ENCODE measurements at regions not wholly inside any gene's neighbourhood (a gene's known extent, or its start where the extent isn't known, plus 50 kb on each side); places are given as distances from the start of the nearest gene placed in this dataset.

DNA sequence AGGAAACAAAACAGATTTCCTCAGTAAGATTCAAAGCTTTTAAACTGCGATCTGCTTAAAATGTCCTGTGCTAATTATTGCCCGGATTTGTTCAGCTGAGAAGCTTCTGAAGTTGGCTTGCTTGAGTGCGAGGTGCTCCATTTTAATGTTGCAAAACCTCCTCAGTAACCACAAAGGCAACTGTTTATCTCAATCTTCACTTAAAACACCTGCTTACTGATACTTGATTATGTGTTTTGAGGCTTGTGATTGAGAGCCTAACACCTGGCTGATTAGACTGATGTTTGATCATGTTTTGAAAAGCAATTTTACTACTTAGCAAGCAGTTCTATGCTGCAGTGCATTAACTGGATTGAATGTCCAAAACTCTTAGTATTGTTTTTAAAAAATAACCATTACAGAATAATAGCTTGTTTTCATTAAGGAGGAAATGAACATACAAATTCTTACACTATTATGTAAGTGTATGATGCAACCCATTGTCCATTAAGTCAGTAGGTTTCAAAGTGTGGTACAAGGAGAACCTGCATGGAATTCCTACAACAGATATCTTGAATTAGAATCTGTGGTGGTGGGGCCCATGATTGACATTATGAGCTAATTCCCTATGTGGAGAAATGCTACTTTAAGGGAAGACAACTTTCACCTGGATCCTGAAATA lies 96.9 kb upstream of the FAM180A start:
- Mint-ChIP-seq H3K4me3 (no peak overlapping the region), H3K27me3 (ENCODE audit: insufficient read depth) (no peaks in the 10 kb centered on the region), H3K27ac (no peak overlapping the region), H3K36me3 (ENCODE audit: low read depth) (no peaks in the 10 kb centered on the region), H3K9me3 (peaks cover 2% of the 10 kb centered on the region), H3K4me1 (peaks cover 10% of the 10 kb centered on the region)
- no peaks in the 10 kb centered on the region for H3K4me1 ChIP-seq (ENCODE audit: control insufficient read depth, insufficient read depth, low read length)
- no peak overlapping the region for H3K9ac ChIP-seq (ENCODE audit: extremely low read depth, low read length, poor library complexity, severe bottlenecking)
- no peak for DNase-seq
- WGBS, 2 experiments (ENCODE audit: insufficient coverage in 1 of 2, insufficient read length in 1 of 2): 90 to 95% methylated on average over 2 to 3 of the region's 3 CpGs
- no peaks in the 10 kb centered on the region for H3K36me3 ChIP-seq (ENCODE audit: control insufficient read depth, insufficient read depth, low read length)
- TF ChIP-seq, protein P1, sequence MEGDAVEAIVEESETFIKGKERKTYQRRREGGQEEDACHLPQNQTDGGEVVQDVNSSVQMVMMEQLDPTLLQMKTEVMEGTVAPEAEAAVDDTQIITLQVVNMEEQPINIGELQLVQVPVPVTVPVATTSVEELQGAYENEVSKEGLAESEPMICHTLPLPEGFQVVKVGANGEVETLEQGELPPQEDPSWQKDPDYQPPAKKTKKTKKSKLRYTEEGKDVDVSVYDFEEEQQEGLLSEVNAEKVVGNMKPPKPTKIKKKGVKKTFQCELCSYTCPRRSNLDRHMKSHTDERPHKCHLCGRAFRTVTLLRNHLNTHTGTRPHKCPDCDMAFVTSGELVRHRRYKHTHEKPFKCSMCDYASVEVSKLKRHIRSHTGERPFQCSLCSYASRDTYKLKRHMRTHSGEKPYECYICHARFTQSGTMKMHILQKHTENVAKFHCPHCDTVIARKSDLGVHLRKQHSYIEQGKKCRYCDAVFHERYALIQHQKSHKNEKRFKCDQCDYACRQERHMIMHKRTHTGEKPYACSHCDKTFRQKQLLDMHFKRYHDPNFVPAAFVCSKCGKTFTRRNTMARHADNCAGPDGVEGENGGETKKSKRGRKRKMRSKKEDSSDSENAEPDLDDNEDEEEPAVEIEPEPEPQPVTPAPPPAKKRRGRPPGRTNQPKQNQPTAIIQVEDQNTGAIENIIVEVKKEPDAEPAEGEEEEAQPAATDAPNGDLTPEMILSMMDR (conservative IDR thresholded peaks at IDR 0.05): no peak
- H3K4me3 ChIP-seq (ENCODE audit: low read length): no peak overlapping the region
- no peak overlapping the region for H3K27ac ChIP-seq (ENCODE audit: low read depth, low read length)
- H3K9me3 ChIP-seq (ENCODE audit: control insufficient read depth, low read length): no peaks in the 10 kb centered on the region
- H3K27me3 ChIP-seq (ENCODE audit: control insufficient read depth, insufficient read depth, low read length, poor library complexity, severe bottlenecking): no peaks in the 10 kb centered on the region

DNA sequence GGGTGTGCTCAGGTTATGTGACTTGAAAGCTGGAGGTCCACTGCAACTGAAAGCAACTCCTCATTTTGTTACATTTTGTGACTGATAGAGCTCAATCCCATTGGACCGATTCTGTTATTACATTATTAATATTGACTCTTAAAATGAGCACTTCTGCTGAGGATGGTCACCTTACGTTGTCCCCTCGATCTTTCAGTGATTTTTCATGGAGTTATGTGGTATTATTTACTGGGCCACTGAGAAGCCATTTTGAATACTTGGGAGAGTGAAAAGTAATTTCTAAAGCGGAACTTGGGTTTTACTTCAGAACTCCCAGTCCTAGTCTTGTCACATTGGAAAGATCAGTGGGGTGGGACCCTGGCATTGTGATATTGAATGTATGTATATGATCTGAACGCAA lies 96.3 kb upstream of the FAM180A start:
- DNase-seq: no peak
- peaks cover 10% of the 10 kb centered on the region for H3K4me1 Mint-ChIP-seq
- Histone ChIP-seq H3K4me3 (ENCODE audit: low read length) (no peak overlapping the region), H3K36me3 (ENCODE audit: control insufficient read depth, insufficient read depth, low read length) (no peaks in the 10 kb centered on the region), H3K9me3 (ENCODE audit: control insufficient read depth, low read length) (no peaks in the 10 kb centered on the region), H3K4me1 (ENCODE audit: control insufficient read depth, insufficient read depth, low read length) (no peaks in the 10 kb centered on the region), H3K9ac (ENCODE audit: extremely low read depth, low read length, poor library complexity, severe bottlenecking) (no peak overlapping the region), H3K27me3 (ENCODE audit: control insufficient read depth, insufficient read depth, low read length, poor library complexity, severe bottlenecking) (no peaks in the 10 kb centered on the region), H3K27ac (ENCODE audit: low read depth, low read length) (no peak overlapping the region)
- H3K27me3 Mint-ChIP-seq (ENCODE audit: insufficient read depth): no peaks in the 10 kb centered on the region
- H3K27ac Mint-ChIP-seq: no peak overlapping the region
- H3K9me3 Mint-ChIP-seq: peaks cover 2% of the 10 kb centered on the region
- no peak overlapping the region for H3K4me3 Mint-ChIP-seq
- 96 to 97% methylated on average over 4 to 5 of the region's 5 CpGs for WGBS, 2 experiments (ENCODE audit: insufficient coverage in 1 of 2, insufficient read length in 1 of 2)
- TF ChIP-seq, protein P1 (conservative IDR thresholded peaks at IDR 0.05): no peak
- H3K36me3 Mint-ChIP-seq (ENCODE audit: low read depth): no peaks in the 10 kb centered on the region

DNA sequence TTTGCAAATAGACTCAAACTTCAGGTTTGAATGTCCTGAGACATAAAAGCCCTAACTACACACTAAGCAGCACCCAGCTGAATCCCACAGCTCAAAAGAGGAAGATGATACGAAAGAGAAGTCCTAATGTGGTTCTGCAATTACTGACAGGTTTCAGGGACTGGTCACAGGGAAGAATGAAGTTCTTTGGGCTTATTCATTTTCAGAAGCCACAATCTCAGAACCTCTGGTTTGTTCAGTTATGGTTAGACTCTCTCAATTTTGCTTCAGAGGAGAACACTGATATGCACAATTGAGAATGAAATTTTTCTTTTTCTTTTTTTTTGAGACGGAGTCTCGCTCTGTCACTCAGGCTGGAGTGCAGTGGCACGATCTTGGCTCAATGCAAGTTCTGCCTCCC lies 94.6 kb upstream of the FAM180A start:
- Histone ChIP-seq H3K27ac (ENCODE audit: low read depth, low read length) (no peak overlapping the region), H3K27me3 (ENCODE audit: control insufficient read depth, insufficient read depth, low read length, poor library complexity, severe bottlenecking) (no peaks in the 10 kb centered on the region), H3K9ac (ENCODE audit: extremely low read depth, low read length, poor library complexity, severe bottlenecking) (no peak overlapping the region), H3K4me3 (ENCODE audit: low read length) (no peak overlapping the region), H3K36me3 (ENCODE audit: control insufficient read depth, insufficient read depth, low read length) (no peaks in the 10 kb centered on the region), H3K9me3 (ENCODE audit: control insufficient read depth, low read length) (no peaks in the 10 kb centered on the region), H3K4me1 (ENCODE audit: control insufficient read depth, insufficient read depth, low read length) (no peaks in the 10 kb centered on the region)
- peaks cover 10% of the 10 kb centered on the region for H3K4me1 Mint-ChIP-seq
- no peaks in the 10 kb centered on the region for H3K36me3 Mint-ChIP-seq (ENCODE audit: low read depth)
- DNase-seq: no peak
- 90 to 100% methylated on average over 1 to 4 of the region's 4 CpGs for WGBS, 2 experiments (ENCODE audit: insufficient coverage in 1 of 2, insufficient read length in 1 of 2)
- TF ChIP-seq, protein P1 (conservative IDR thresholded peaks at IDR 0.05): no peak
- H3K9me3 Mint-ChIP-seq: peaks cover 2% of the 10 kb centered on the region
- H3K27ac Mint-ChIP-seq: no peak overlapping the region
- H3K4me3 Mint-ChIP-seq: no peak overlapping the region
- no peaks in the 10 kb centered on the region for H3K27me3 Mint-ChIP-seq (ENCODE audit: insufficient read depth)
